IMR-90 (cell line): ENCODE measurements at regions not wholly inside any gene's neighbourhood (a gene's known extent, or its start where the extent isn't known, plus 50 kb on each side); places are given as distances from the start of the nearest gene placed in this dataset.

Experiments
- ATAC-seq: fragments of 200-7000 bp; cut with Tn5 transposase; 2 replicates; pipeline ENCODE4 v1.9.1; 2020; ENCODE audit warnings: low read depth, mild to moderate bottlenecking, moderate library complexity
- BruUV-seq: library from RNA; stranded (reverse); fragments of 400-500 nt; replicated peaks from 2 replicates; lab custom pipeline; 2021; lab: Mats Ljungman, UMichigan
- CTCF ChIA-PET: fragments of 300-600 bp; formaldehyde crosslinking; extraction: SDS; loops from one replicate; lab custom pipeline; 2021; ENCODE audit warnings: antibody characterized with exemption; lab: Yijun Ruan, JAX
- POLR2A ChIA-PET: fragments of 300-600 bp; sonication (Branson Sonifier 250); formaldehyde crosslinking; loops from one replicate; lab custom pipeline; 2022; ENCODE audit warnings: antibody characterized with exemption; ENCODE audit not compliant: unreplicated experiment; lab: Charles Lee
- DNase-seq: peaks from one replicate; pipeline ENCODE4 v3.0.0; 2013
- H2AFZ ChIP-seq: replicated peaks from 2 replicates; pipeline ENCODE3; 2013; ENCODE audit warnings: low read length, mild to moderate bottlenecking; ENCODE audit not compliant: poor library complexity
- H2AK5ac ChIP-seq: 2 replicates; pipeline ENCODE4 v1.6.1; 2013; ENCODE audit warnings: low read depth, low read length, inconsistent platforms
- H2AK9ac ChIP-seq: replicated peaks from 2 replicates; pipeline ENCODE3; 2013; ENCODE audit warnings: mild to moderate bottlenecking, low read depth, low read length, moderate library complexity; ENCODE audit not compliant: poor library complexity
- H2BK120ac ChIP-seq: 2 replicates; pipeline ENCODE4 v1.6.1; 2013; ENCODE audit warnings: low read depth, low read length, inconsistent platforms
- H2BK15ac ChIP-seq: 3 replicates; pipeline ENCODE4 v1.6.1; 2013; ENCODE audit warnings: low read depth, low read length, inconsistent platforms
- H2BK20ac ChIP-seq: 2 replicates; pipeline ENCODE4 v1.6.1; 2013; ENCODE audit warnings: low read depth, mild to moderate bottlenecking, inconsistent platforms, low read length, moderate library complexity
- H2BK5ac ChIP-seq: 2 replicates; pipeline ENCODE4 v1.6.1; 2013; ENCODE audit warnings: mild to moderate bottlenecking, low read depth, low read length, inconsistent platforms; ENCODE audit not compliant: poor library complexity, severe bottlenecking
- H3K14ac ChIP-seq: replicated peaks from 2 replicates; pipeline ENCODE4 v1.6.1; 2013; ENCODE audit warnings: low read depth, low read length, inconsistent platforms
- H3K18ac ChIP-seq: 2 replicates; pipeline ENCODE4 v1.6.1; 2013; ENCODE audit warnings: low read depth, low read length, control low read depth
- H3K23ac ChIP-seq: 2 replicates; pipeline ENCODE4 v1.6.1; 2013; ENCODE audit warnings: low read depth, low read length, inconsistent platforms
- H3K27ac ChIP-seq: 2 replicates; pipeline ENCODE4 v1.5.1; 2013; ENCODE audit warnings: mild to moderate bottlenecking, control low read depth, low read length; ENCODE audit not compliant: insufficient read depth
- H3K27me3 ChIP-seq: 2 replicates; pipeline ENCODE4 v1.6.1; 2013; ENCODE audit warnings: low read length; ENCODE audit not compliant: control insufficient read depth, insufficient read depth
- H3K36me3 ChIP-seq: 2 replicates; pipeline ENCODE4 v1.6.1; 2013; ENCODE audit warnings: low read length, mixed read lengths; ENCODE audit not compliant: control insufficient read depth, insufficient read depth
- H3K4ac ChIP-seq: 2 replicates; pipeline ENCODE4 v1.6.1; 2013; ENCODE audit warnings: low read depth, low read length, inconsistent platforms
- H3K4me1 ChIP-seq: 2 replicates; pipeline ENCODE4 v1.6.1; 2013; ENCODE audit warnings: low read length, mixed read lengths; ENCODE audit not compliant: control insufficient read depth, insufficient read depth
- H3K4me2 ChIP-seq: 2 replicates; pipeline ENCODE4 v1.6.1; 2013; ENCODE audit warnings: low read depth, mild to moderate bottlenecking, control low read depth, low read length, moderate library complexity
- H3K4me3 ChIP-seq: 2 replicates; pipeline ENCODE4 v1.5.1; 2013; ENCODE audit warnings: low read depth, mild to moderate bottlenecking, control low read depth, low read length, moderate library complexity; ENCODE audit not compliant: insufficient read depth
- H3K56ac ChIP-seq: 2 replicates; pipeline ENCODE4 v1.6.1; 2013; ENCODE audit warnings: low read length, inconsistent platforms; ENCODE audit not compliant: insufficient read depth; ENCODE audit errors: extremely low read depth
- H3K79me1 ChIP-seq, 2 experiments: 2 replicates each; pipeline ENCODE4 v1.6.1; 2013; ENCODE audit warnings: low read length in 2 of 2, inconsistent platforms in 1 of 2, low read depth in 1 of 2
- H3K9ac ChIP-seq: 2 replicates; pipeline ENCODE4 v1.6.1; 2013; ENCODE audit warnings: low read depth, low read length, control low read depth
- H3K9me1 ChIP-seq: 2 replicates; pipeline ENCODE4 v1.6.1; 2013; ENCODE audit warnings: low read length, inconsistent platforms; ENCODE audit not compliant: insufficient read depth
- H3K9me3 ChIP-seq: 2 replicates; pipeline ENCODE4 v1.6.1; 2013; ENCODE audit warnings: low read length; ENCODE audit not compliant: control insufficient read depth, insufficient read depth
- H4K20me1 ChIP-seq: 2 replicates; pipeline ENCODE4 v1.6.1; 2013; ENCODE audit warnings: low read length, inconsistent platforms; ENCODE audit not compliant: insufficient read depth
- H4K5ac ChIP-seq: 2 replicates; pipeline ENCODE4 v1.6.1; 2013; ENCODE audit warnings: mild to moderate bottlenecking, low read depth, low read length, control low read depth
- H4K8ac ChIP-seq, 2 experiments: 2 replicates each; pipeline ENCODE4 v1.6.1; 2013; ENCODE audit warnings: low read depth in 2 of 2, low read length in 2 of 2, control low read depth in 1 of 2, inconsistent platforms in 1 of 2
- H4K91ac ChIP-seq: 2 replicates; pipeline ENCODE4 v1.6.1; 2013; ENCODE audit warnings: low read depth, low read length, inconsistent platforms; ENCODE audit not compliant: insufficient read depth
- BHLHE40 ChIP-seq: fragments of 150-350 bp; IDR thresholded peaks from 2 replicates; pipeline ENCODE4 v1.6.1; 2016; ENCODE audit warnings: mild to moderate bottlenecking, low read depth, low read length
- CEBPB ChIP-seq: IDR thresholded peaks from 2 replicates; pipeline ENCODE4 v1.6.1; 2012; ENCODE audit warnings: low read depth, low read length, improper control_type of control experiment
- CHD1 ChIP-seq: IDR thresholded peaks from 2 replicates; pipeline ENCODE4 v1.6.1; 2012; ENCODE audit warnings: low read depth, low read length, improper control_type of control experiment
- CTCF ChIP-seq: conservative IDR thresholded peaks from 2 replicates; pipeline ENCODE4 v1.5.1; 2012; ENCODE audit warnings: mild to moderate bottlenecking, low read depth, low read length, improper control_type of control experiment
- FOS ChIP-seq: fragments of 150-350 bp; IDR thresholded peaks from 2 replicates; pipeline ENCODE4 v1.6.1; 2016; ENCODE audit warnings: low read depth, low read length
- MAFK ChIP-seq: IDR thresholded peaks from 2 replicates; pipeline ENCODE4 v1.6.1; 2012; ENCODE audit warnings: low read depth, low read length, improper control_type of control experiment
- MAZ ChIP-seq: IDR thresholded peaks from 2 replicates; pipeline ENCODE4 v1.6.1; 2012; ENCODE audit warnings: low read depth, mild to moderate bottlenecking, low read length, improper control_type of control experiment, moderate library complexity, borderline replicate concordance
- MXI1 ChIP-seq: IDR thresholded peaks from 2 replicates; pipeline ENCODE4 v1.6.1; 2012; ENCODE audit warnings: low read depth, mild to moderate bottlenecking, low read length, moderate library complexity, borderline replicate concordance
- NFE2L2 ChIP-seq: fragments of 150-350 bp; IDR thresholded peaks from 2 replicates; pipeline ENCODE4 v1.6.1; 2016; ENCODE audit warnings: low read depth, mild to moderate bottlenecking, low read length
- POLR2A ChIP-seq: IDR thresholded peaks from 2 replicates; pipeline ENCODE4 v1.6.1; 2012; ENCODE audit warnings: mild to moderate bottlenecking, low read depth, low read length
- RCOR1 ChIP-seq: IDR thresholded peaks from 2 replicates; pipeline ENCODE4 v1.6.1; 2012; ENCODE audit warnings: mild to moderate bottlenecking, low read length, improper control_type of control experiment; ENCODE audit not compliant: insufficient replicate concordance
- RFX5 ChIP-seq: IDR thresholded peaks from 2 replicates; pipeline ENCODE4 v1.8.0; 2012; ENCODE audit warnings: low read depth, mild to moderate bottlenecking, low read length, moderate library complexity
- SMC3 ChIP-seq: fragments of 150-350 bp; IDR thresholded peaks from 2 replicates; pipeline ENCODE4 v1.6.1; 2016; ENCODE audit warnings: low read depth, mild to moderate bottlenecking, antibody characterized with exemption, low read length, moderate library complexity
- WGBS, 2 experiments: methylation state at CpG; one replicate each; pipeline versions ENCODE4 v1.1.5 to v1.1.7; 2013; ENCODE audit warnings: missing lambda C conversion rate in 2 of 2; ENCODE audit not compliant: insufficient read length in 1 of 2; ENCODE audit errors: extremely low coverage in 2 of 2; 5-methylcytosine and 5-hydroxymethylcytosine counted together
- dilution Hi-C: fragments of 300-500 bp; cut with HindIII; formaldehyde crosslinking; loops from one replicate; pipeline ENCODE4 v1.14.3; 2018; ENCODE audit warnings: low sequenced_read_pairs; ENCODE audit not compliant: unreplicated experiment
- in situ Hi-C: fragments of 300-500 bp; cut with MboI; formaldehyde crosslinking; loops from 3 replicates; pipeline ENCODE4 v1.14.3; 2019; ENCODE audit warnings: low sequenced_read_pairs, inconsistent platforms, mixed read lengths
- intact Hi-C: fragments of 100-400 bp; cut with micrococcal nuclease; formaldehyde crosslinking; loops from 2 replicates; pipeline ENCODE4 v1.10.0; 2022
- TF ChIP-seq, protein P1 (sequence below): fragments of 150-350 bp; IDR thresholded peaks from 2 replicates; pipeline ENCODE4 v1.6.1; 2017; ENCODE audit warnings: mild to moderate bottlenecking, antibody characterized with exemption, low read length, low read depth
- TF ChIP-seq, protein P2 (sequence below): fragments of 150-350 bp; IDR thresholded peaks from 2 replicates; pipeline ENCODE4 v1.6.1; 2016; ENCODE audit warnings: low read depth, mild to moderate bottlenecking, low read length, moderate library complexity, borderline replicate concordance

GRCh38 chr6:115618256-115618655 is 442.4 kb downstream of the FRK start:
- Histone ChIP-seq H3K23ac (no peak overlapping the region), H3K4me3 (no peak overlapping the region), H3K18ac (no peak overlapping the region), H3K27me3 (no peaks in the 10 kb centered on the region), H3K9me3 (no peaks in the 10 kb centered on the region), H3K4me1 (no peaks in the 10 kb centered on the region), H3K14ac (no peak overlapping the region), H3K79me1 (no peaks in the 10 kb centered on the region), H3K9me1 (no peaks in the 10 kb centered on the region), H3K4me2 (no peak overlapping the region), H2BK120ac (no peak overlapping the region), H4K91ac (no peak overlapping the region), H4K8ac (no peak overlapping the region), H2BK20ac (no peak overlapping the region), H3K56ac (no peak overlapping the region), H3K36me3 (no peaks in the 10 kb centered on the region), H4K20me1 (no peaks in the 10 kb centered on the region), H4K5ac (no peak overlapping the region), H2AK5ac (no peak overlapping the region), H3K27ac (no peak overlapping the region), H3K9ac (no peak overlapping the region), H2BK5ac (no peak overlapping the region), H2BK15ac (no peak overlapping the region), H2AFZ (no peak overlapping the region), H2AK9ac (no peak overlapping the region), H3K4ac (no peak overlapping the region)
- ChIA-PET POLR2A (no interaction called here), CTCF (interaction anchor here (2.1 kb wide), 1 partner anchor 15 kb away, joined by 5 read pairs; no protein-coding TSS in a partner anchor)
- dilution Hi-C loops (no loop called here), intact Hi-C loops (loop anchor here (10.0 kb wide), 1 partner anchor 397 kb away; no protein-coding TSS in a partner anchor), in situ Hi-C loops (no loop called here)
- TF ChIP-seq POLR2A (no peak), SMC3 (no peak), RCOR1 (no peak), MAZ (no peak), RFX5 (no peak), CTCF (no peak), BHLHE40 (no peak), MAFK (no peak), MXI1 (no peak), FOS (no peak), CHD1 (no peak), NFE2L2 (no peak), CEBPB (no peak)
- TF ChIP-seq, protein P1, sequence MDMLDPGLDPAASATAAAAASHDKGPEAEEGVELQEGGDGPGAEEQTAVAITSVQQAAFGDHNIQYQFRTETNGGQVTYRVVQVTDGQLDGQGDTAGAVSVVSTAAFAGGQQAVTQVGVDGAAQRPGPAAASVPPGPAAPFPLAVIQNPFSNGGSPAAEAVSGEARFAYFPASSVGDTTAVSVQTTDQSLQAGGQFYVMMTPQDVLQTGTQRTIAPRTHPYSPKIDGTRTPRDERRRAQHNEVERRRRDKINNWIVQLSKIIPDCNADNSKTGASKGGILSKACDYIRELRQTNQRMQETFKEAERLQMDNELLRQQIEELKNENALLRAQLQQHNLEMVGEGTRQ = no peak
- TF ChIP-seq, protein P2, sequence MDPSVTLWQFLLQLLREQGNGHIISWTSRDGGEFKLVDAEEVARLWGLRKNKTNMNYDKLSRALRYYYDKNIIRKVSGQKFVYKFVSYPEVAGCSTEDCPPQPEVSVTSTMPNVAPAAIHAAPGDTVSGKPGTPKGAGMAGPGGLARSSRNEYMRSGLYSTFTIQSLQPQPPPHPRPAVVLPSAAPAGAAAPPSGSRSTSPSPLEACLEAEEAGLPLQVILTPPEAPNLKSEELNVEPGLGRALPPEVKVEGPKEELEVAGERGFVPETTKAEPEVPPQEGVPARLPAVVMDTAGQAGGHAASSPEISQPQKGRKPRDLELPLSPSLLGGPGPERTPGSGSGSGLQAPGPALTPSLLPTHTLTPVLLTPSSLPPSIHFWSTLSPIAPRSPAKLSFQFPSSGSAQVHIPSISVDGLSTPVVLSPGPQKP = no peak
- DNase-seq (no peak), ATAC-seq (no peak)
- no TSS peak for BruUV-seq
- WGBS, 2 experiments = 83% methylated on average over 1 of the region's 2 CpGs; no CpG with 5 or more reads in 1 of the 2 experiments
